Neuronal stem cell (in vitro differentiated cells): ENCODE measurements at regions not wholly inside any gene's neighbourhood (a gene's known extent, or its start where the extent isn't known, plus 50 kb on each side); places are given as distances from the start of the nearest gene placed in this dataset. TPM values are rescaled to one million over a fixed set of nuclear protein-coding genes. Genes with fewer than 3 reads are reported as not detected.

ENCODE experiments used
- DNase-seq: peaks from one replicate; pipeline ENCODE4 v3.0.0-alpha.2; 2013; ENCODE audit warnings: low spot score
- H2AFZ ChIP-seq: one replicate; pipeline ENCODE4 v1.6.1; 2013; ENCODE audit warnings: mild to moderate bottlenecking, low read length, inconsistent platforms
- H2AK5ac ChIP-seq: 2 replicates; pipeline ENCODE4 v1.6.1; 2013; ENCODE audit warnings: low read depth, mild to moderate bottlenecking, inconsistent platforms, low read length, moderate library complexity, mixed read lengths
- H2BK120ac ChIP-seq: 2 replicates; pipeline ENCODE4 v1.6.1; 2013; ENCODE audit warnings: low read depth, mild to moderate bottlenecking, inconsistent platforms, low read length, moderate library complexity, mixed read lengths
- H2BK12ac ChIP-seq: one replicate; pipeline ENCODE4 v1.6.1; 2013; ENCODE audit warnings: low read length, inconsistent platforms
- H2BK15ac ChIP-seq: 2 replicates; pipeline ENCODE4 v1.6.1; 2013; ENCODE audit warnings: mild to moderate bottlenecking, low read length, inconsistent platforms, mixed read lengths
- H2BK5ac ChIP-seq: one replicate; pipeline ENCODE4 v1.6.1; 2013; ENCODE audit warnings: inconsistent platforms, mild to moderate bottlenecking, low read length, moderate library complexity
- H3K14ac ChIP-seq: one replicate; pipeline ENCODE4 v1.6.1; 2013; ENCODE audit warnings: low read length, inconsistent platforms
- H3K18ac ChIP-seq: 2 replicates; pipeline ENCODE4 v1.6.1; 2013; ENCODE audit warnings: low read length, inconsistent platforms
- H3K23ac ChIP-seq: 2 replicates; pipeline ENCODE4 v1.6.1; 2013; ENCODE audit warnings: low read depth, mild to moderate bottlenecking, mixed read lengths, low read length, inconsistent platforms; ENCODE audit not compliant: poor library complexity
- H3K27ac ChIP-seq: replicated peaks from 3 replicates; pipeline ENCODE4 v1.5.1; 2013; ENCODE audit warnings: low read length, inconsistent platforms
- H3K27me3 ChIP-seq, 3 experiments: 2 replicates each; pipeline ENCODE4 v1.6.1; 2013; ENCODE audit warnings: low read length in 3 of 3, mild to moderate bottlenecking in 2 of 3, inconsistent platforms in 1 of 3, low read depth in 1 of 3, mixed read lengths in 1 of 3, moderate library complexity in 1 of 3; ENCODE audit not compliant: control insufficient read depth in 3 of 3, insufficient read depth in 3 of 3
- H3K36me3 ChIP-seq, 2 donors: replicated peaks in 1 of 2; 2 replicates each; pipeline ENCODE4 v1.6.1; 2013; ENCODE audit warnings: low read length in 2 of 2; ENCODE audit not compliant: control insufficient read depth in 2 of 2, insufficient read depth in 2 of 2
- H3K4ac ChIP-seq: 2 replicates; pipeline ENCODE4 v1.6.1; 2013; ENCODE audit warnings: inconsistent platforms, mild to moderate bottlenecking, low read length, moderate library complexity
- H3K4me1 ChIP-seq, 2 donors: 1 replicate in 1 of 2; 2 replicates in 1 of 2; pipeline ENCODE4 v1.6.1; 2013; ENCODE audit warnings: low read length in 2 of 2, low read depth in 1 of 2; ENCODE audit not compliant: control insufficient read depth in 2 of 2, insufficient read depth in 1 of 2
- H3K4me2 ChIP-seq: one replicate; pipeline ENCODE4 v1.6.1; 2013; ENCODE audit warnings: mild to moderate bottlenecking, low read length, inconsistent platforms; ENCODE audit not compliant: insufficient read depth, poor library complexity, severe bottlenecking
- H3K4me3 ChIP-seq, 2 donors: 2 replicates each; pipeline ENCODE4 v1.5.1; 2013; ENCODE audit warnings: low read length in 2 of 2, mild to moderate bottlenecking in 2 of 2, inconsistent platforms in 1 of 2, moderate library complexity in 1 of 2
- H3K79me1 ChIP-seq: one replicate; pipeline ENCODE4 v1.6.1; 2013; ENCODE audit warnings: low read depth, mild to moderate bottlenecking, inconsistent platforms, low read length, moderate library complexity
- H3K9ac ChIP-seq: one replicate; pipeline ENCODE4 v1.6.1; 2013; ENCODE audit warnings: mild to moderate bottlenecking, low read depth, low read length, inconsistent platforms; ENCODE audit not compliant: poor library complexity
- H3K9me3 ChIP-seq, 2 donors: replicated peaks in 1 of 2; 2 replicates each; pipeline versions ENCODE3 to v1.6.1; 2013; ENCODE audit warnings: low read length in 2 of 2, mild to moderate bottlenecking in 2 of 2, inconsistent platforms in 1 of 2, low read depth in 1 of 2, mixed read lengths in 1 of 2, moderate library complexity in 1 of 2; ENCODE audit not compliant: control insufficient read depth in 2 of 2, insufficient read depth in 1 of 2
- H4K8ac ChIP-seq: one replicate; pipeline ENCODE4 v1.6.1; 2013; ENCODE audit warnings: low read depth, mild to moderate bottlenecking, inconsistent platforms, low read length, moderate library complexity
- H4K91ac ChIP-seq: one replicate; pipeline ENCODE4 v1.6.1; 2013; ENCODE audit warnings: low read length, low read depth, mild to moderate bottlenecking, inconsistent platforms; ENCODE audit not compliant: poor library complexity
- WGBS, 2 donors: extraction: QIAGEN DNeasy Blood & Tissue Kit; methylation state at CpG; one replicate each; pipeline ENCODE4 v1.1.7; 2013; ENCODE audit warnings: missing lambda C conversion rate in 2 of 2, mixed read lengths in 1 of 2; ENCODE audit not compliant: insufficient read length in 2 of 2, insufficient replicate concordance in 1 of 2; ENCODE audit errors: extremely low coverage in 2 of 2; 5-methylcytosine and 5-hydroxymethylcytosine counted together
- small RNA-seq: library from polyadenylated mRNA; stranded (forward); fragments of <200 nt; extraction: miRNeasy Mini kit (QIAGEN cat#:217004); gene quantifications from one replicate; pipeline ENCODE3, GENCODE V24; 2013; ENCODE audit not compliant: insufficient read depth

GRCh38 chr6:7052443-7053011 is 55.2 kb upstream of the RREB1 start:
- peaks cover 0 to 59% (median 13%) of the 10 kb centered on the region in 3 experiments for H3K27me3 ChIP-seq

GRCh38 chr6:7053125-7053774 is 54.5 kb upstream of the RREB1 start:
- Histone ChIP-seq H3K27me3 (peaks cover 0 to 54% (median 13%) of the 10 kb centered on the region in 3 experiments), H3K4me2 (no peak overlapping the region), H3K23ac (no peak overlapping the region), H3K36me3 (no peaks in the 10 kb centered on the region), H4K91ac (no peak overlapping the region), H2BK120ac (no peak overlapping the region), H4K8ac (no peak overlapping the region), H3K4me1 (peaks cover 2 to 10% of the 10 kb centered on the region in 2 donors), H2BK5ac (no peak overlapping the region), H2BK15ac (no peak overlapping the region), H2AFZ (no peak overlapping the region), H3K79me1 (no peaks in the 10 kb centered on the region), H2BK12ac (no peak overlapping the region), H3K9ac (no peak overlapping the region), H2AK5ac (no peak overlapping the region), H3K27ac (no peak overlapping the region), H3K14ac (no peak overlapping the region), H3K9me3 (no peaks in the 10 kb centered on the region), H3K4ac (no peak overlapping the region), H3K18ac (no peak overlapping the region), H3K4me3 (no peak overlapping the region)
- DNase-seq = no peak
- no CpG with 5 or more reads among the region's 5 CpGs for WGBS, 2 donors

More at GRCh38 chr6:7052443-7053011, 55.2 kb upstream of the RREB1 start:
- Histone ChIP-seq H3K18ac (peak overlapping the region; percentile 89), H3K9me3 (no peaks in the 10 kb centered on the region), H3K9ac (peak overlapping the region; percentile 66), H3K14ac (no peak overlapping the region), H3K27ac (no peak overlapping the region), H2AFZ (peak overlapping the region; percentile 97), H2BK5ac (no peak overlapping the region), H4K8ac (no peak overlapping the region), H3K79me1 (no peaks in the 10 kb centered on the region), H3K23ac (no peak overlapping the region), H3K4me3 (peak overlapping the region; percentile 30 to 78), H3K4me2 (peak overlapping the region; percentile 95), H4K91ac (no peak overlapping the region), H2AK5ac (no peak overlapping the region), H3K4ac (no peak overlapping the region), H3K36me3 (no peaks in the 10 kb centered on the region), H2BK120ac (no peak overlapping the region), H2BK12ac (no peak overlapping the region), H3K4me1 (peaks cover 2 to 10% of the 10 kb centered on the region in 2 donors), H2BK15ac (peak overlapping the region; percentile 74)
- no CpG with 5 or more reads among the region's 31 CpGs for WGBS, 2 donors
- peak; percentile 35 for DNase-seq

Small RNA genes lying in the stretch of these regions (small RNA-seq; reads per million reads assigned to genes)
- not detected for gene RN7SL554P
